PFSK-1 (cell line): ENCODE measurements at regions not wholly inside any gene's neighbourhood (a gene's known extent, or its start where the extent isn't known, plus 50 kb on each side); places are given as distances from the start of the nearest gene placed in this dataset.

Experiments
- FOXP2 ChIP-seq: optimal IDR thresholded peaks from 2 replicates; pipeline ENCODE3; 2011; ENCODE audit warnings: borderline replicate concordance, control low read depth, inconsistent platforms; ENCODE audit not compliant: insufficient read depth; ENCODE audit errors: extremely low read length, extremely low read depth
- POLR2AphosphoS5 ChIP-seq: IDR thresholded peaks from 2 replicates; pipeline ENCODE4 v1.6.1; 2012; ENCODE audit warnings: low read depth, mild to moderate bottlenecking, control low read depth, low read length, moderate library complexity
- REST ChIP-seq, 2 experiments: IDR thresholded peaks; 2 replicates each; pipeline versions ENCODE4 v1.6.1 to v1.8.0; 2011 to 2012; ENCODE audit warnings: low read depth in 2 of 2, low read length in 2 of 2, control low read depth in 1 of 2, inconsistent platforms in 1 of 2, mild to moderate bottlenecking in 1 of 2, moderate library complexity in 1 of 2; ENCODE audit not compliant: insufficient read depth in 1 of 2
- SIN3A ChIP-seq: IDR thresholded peaks from 2 replicates; pipeline ENCODE4 v1.6.1; 2012; ENCODE audit warnings: mild to moderate bottlenecking, low read length, moderate library complexity, borderline replicate concordance; ENCODE audit not compliant: insufficient read depth
- TAF1 ChIP-seq: IDR thresholded peaks from 2 replicates; pipeline ENCODE4 v1.6.1; 2012; ENCODE audit warnings: low read length, control low read depth, borderline replicate concordance; ENCODE audit not compliant: insufficient read depth

GRCh38 chr13:76300688-76301087 is 585.5 kb downstream of the KCTD12 start:
- TF ChIP-seq POLR2AphosphoS5: no peak
- no peak for TF ChIP-seq FOXP2
- no peak for TF ChIP-seq REST (IDR thresholded peaks at IDR 0.05; ENCODE audit: insufficient read depth in 1 of 2, low read depth in 2 of 2, low read length in 2 of 2)
- TF ChIP-seq SIN3A: no peak
- TF ChIP-seq TAF1: no peak
